GM03348 (cell line): ENCODE measurements at regions not wholly inside any gene's neighbourhood (a gene's known extent, or its start where the extent isn't known, plus 50 kb on each side); places are given as distances from the start of the nearest gene placed in this dataset.

Source experiments
- DNase-seq: peaks from one replicate; pipeline ENCODE4 v3.0.0; 2012; ENCODE audit warnings: low spot score

- DNase-seq, result no peak
Observed at GRCh38 chr6:164554700-164555476, 754.5 kb downstream of the C6orf118 start.

- DNase-seq, result no peak
Observed at GRCh38 chr6:164554226-164554625, 755.2 kb downstream of the C6orf118 start.

- no peak for DNase-seq
Observed at GRCh38 chr6:164551706-164552105, 757.7 kb downstream of the C6orf118 start.

GRCh38 chr6:164547076-164547475 lies 762.3 kb downstream of the C6orf118 start:
- DNase-seq, result no peak

- DNase-seq, result no peak
Observed at GRCh38 chr6:164546263-164546662, 763.1 kb downstream of the C6orf118 start.

GRCh38 chr6:164534070-164534766 lies 775.2 kb downstream of the C6orf118 start:
- DNase-seq, result no peak

GRCh38 chr6:164533045-164533362 lies 776.4 kb downstream of the C6orf118 start:
- DNase-seq, result no peak

- no peak for DNase-seq
Observed at GRCh38 chr6:164532198-164533044, 777.0 kb downstream of the C6orf118 start.

- DNase-seq, result no peak
Observed at GRCh38 chr6:164531736-164532135, 777.7 kb downstream of the C6orf118 start.

GRCh38 chr6:164528539-164528938 lies 780.9 kb downstream of the C6orf118 start:
- no peak for DNase-seq

- no peak for DNase-seq
Observed at GRCh38 chr6:164523087-164523654, 786.2 kb downstream of the C6orf118 start.

- DNase-seq, result no peak
Observed at GRCh38 chr6:164520916-164521315, 788.5 kb downstream of the C6orf118 start.

- DNase-seq, result no peak
Observed at GRCh38 chr6:164507206-164507940, 802.0 kb downstream of the C6orf118 start.

GRCh38 chr6:164505425-164505824 lies 804.0 kb downstream of the C6orf118 start:
- no peak for DNase-seq

GRCh38 chr6:164502833-164503232 lies 806.6 kb downstream of the C6orf118 start:
- DNase-seq, result no peak

GRCh38 chr6:164495882-164496495 lies 813.4 kb downstream of the C6orf118 start:
- DNase-seq, result no peak

- no peak for DNase-seq
Observed at GRCh38 chr6:164478426-164478825, 831.0 kb downstream of the C6orf118 start.

GRCh38 chr6:164477790-164478189 lies 831.6 kb downstream of the C6orf118 start:
- DNase-seq, result no peak

GRCh38 chr6:164477101-164477500 lies 832.3 kb downstream of the C6orf118 start:
- no peak for DNase-seq

- DNase-seq, result no peak
Observed at GRCh38 chr6:164469276-164469949, 840.0 kb downstream of the C6orf118 start.

GRCh38 chr6:164455835-164456234 lies 853.6 kb downstream of the C6orf118 start:
- DNase-seq, result no peak
